NK-92 treated with Interleukin-12 subunit alpha and Interleukin-12 subunit beta, amount 100 ng/mL, for 24 hours (cell line): ENCODE measurements at regions not wholly inside any gene's neighbourhood (a gene's known extent, or its start where the extent isn't known, plus 50 kb on each side); places are given as distances from the start of the nearest gene placed in this dataset.

Experiments used
- DNase-seq: peaks from one replicate; lab custom pipeline; 2025; lab: John Stamatoyannopoulos, UW

GRCh38 chr13:80033951-80034350 lies 307.0 kb downstream of the SPRY2 start:
- no peak for DNase-seq

- no peak for DNase-seq
These were observed 307.6 kb downstream of the SPRY2 start for GRCh38 chr13:80033286-80033685.

- no peak for DNase-seq
These were observed 310.4 kb downstream of the SPRY2 start for GRCh38 chr13:80030491-80030890.

DNA sequence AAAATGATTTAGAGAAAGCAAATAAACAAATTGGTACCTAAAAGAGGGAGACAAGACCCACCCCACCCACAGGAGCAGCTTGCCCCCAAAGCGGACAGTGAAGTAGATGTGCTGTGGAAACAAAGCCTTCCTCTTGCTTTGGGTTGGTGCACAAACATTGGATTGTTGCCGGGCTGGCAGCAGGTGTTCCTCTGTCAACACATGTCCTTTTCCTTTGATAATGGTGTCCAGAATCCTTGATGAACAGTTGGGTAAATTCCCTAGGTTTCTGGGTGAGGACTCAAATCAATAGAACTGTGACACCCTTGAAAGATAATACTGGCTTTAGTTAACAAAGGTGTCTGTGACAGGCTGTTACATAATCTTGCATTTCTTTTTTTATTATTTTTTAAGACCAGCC lies 311.8 kb downstream of the SPRY2 start:
- no peak for DNase-seq

DNA sequence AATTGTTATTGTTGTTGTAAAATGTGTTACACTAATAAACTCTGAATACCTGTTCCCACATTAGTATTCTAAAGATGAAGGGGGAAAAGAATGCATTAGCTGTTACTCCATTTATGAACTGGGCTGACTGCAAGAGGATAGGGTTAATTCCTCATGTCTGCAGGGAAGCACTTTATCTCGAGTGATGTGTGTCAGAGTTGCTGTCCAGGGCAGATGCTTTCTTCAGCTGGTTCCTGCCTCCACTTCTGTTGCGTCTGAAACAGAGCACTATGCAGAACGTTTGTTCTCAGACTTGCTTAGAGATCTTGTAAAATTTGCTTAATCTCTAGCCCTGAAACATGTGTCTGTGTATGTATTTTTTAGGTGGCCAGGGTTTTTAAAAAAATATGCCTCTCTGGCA lies 318.8 kb downstream of the SPRY2 start:
- DNase-seq: no peak

GRCh38 chr13:80012251-80012650 lies 328.7 kb downstream of the SPRY2 start:
- DNase-seq: no peak

DNA sequence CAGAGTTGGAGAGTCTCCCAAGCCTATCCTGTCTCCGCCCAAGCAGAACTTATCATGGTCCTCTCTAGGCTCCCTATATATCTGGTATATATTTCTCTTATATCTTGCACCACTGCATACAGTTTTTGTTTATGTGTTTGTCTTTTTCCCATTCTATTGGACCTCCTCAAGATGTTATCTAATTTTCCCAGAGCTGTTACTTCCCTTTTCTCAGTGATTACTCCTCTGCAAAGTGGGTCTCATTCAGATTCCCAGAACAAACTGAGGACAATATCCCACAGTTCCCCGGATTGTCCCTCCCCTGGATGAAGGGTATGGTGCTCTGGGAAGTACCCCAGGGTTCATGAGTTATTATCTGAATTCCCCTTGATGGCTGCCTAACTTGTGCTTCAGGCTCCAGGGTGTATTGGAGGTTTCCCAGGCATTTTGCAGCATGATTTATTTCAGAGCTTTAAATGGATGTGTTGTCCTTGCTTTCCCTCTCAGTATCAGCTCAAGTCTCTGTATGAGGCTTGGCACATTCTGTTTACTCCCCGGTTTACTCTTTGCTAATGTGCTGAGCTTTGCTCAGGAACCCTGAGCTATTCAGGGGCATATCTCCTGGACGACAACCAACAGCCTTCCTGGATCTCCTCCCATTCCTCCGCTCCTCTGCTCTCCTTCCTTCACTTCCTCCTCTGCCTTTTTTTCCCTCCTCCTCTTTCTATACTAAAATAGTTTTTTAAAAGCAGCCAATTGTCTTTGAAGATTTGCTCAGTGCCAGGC lies 329.3 kb downstream of the SPRY2 start:
- no peak for DNase-seq

DNA sequence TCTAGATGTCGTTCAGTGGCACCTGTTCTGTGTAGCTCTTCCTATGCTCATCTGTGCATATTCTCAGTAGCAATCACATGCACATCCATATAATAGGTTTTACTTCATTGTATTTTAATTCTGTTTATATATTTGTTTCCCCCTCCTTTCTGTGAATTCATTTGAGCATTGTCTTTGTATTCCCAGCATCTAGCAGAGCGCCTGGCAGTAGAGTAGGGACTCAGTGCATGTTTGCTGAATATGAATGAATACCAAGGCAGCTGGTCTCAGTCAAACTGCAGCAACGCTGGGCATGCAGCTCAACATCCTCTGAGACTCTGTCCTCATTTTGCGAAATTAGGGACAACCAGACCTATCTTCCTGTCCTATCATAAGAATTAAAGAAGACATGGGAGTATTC lies 330.1 kb downstream of the SPRY2 start:
- no peak for DNase-seq

- DNase-seq: no peak
These were observed 330.6 kb downstream of the SPRY2 start for GRCh38 chr13:80010286-80010831.

DNA sequence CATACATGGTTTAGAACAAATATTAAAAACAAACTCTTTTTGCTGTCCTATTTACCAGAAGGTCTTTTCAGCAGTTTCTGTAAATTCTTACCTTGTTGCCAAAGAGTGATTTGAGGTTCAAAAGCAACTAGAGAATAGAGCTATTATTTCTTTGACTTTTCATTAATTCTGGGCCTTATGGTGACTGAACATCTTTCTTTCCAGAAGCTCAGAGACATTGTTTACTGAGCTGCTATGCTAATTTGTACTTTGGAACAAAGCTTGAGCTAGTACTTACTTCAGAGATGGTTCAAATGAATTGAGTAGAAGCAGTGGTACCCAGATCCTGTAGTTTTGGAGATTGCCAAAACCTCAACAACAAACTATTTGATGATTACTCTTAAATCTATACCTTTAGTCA lies 331.2 kb downstream of the SPRY2 start:
- DNase-seq: no peak

- DNase-seq: no peak
These were observed 334.0 kb downstream of the SPRY2 start for GRCh38 chr13:80006940-80007339.

DNA sequence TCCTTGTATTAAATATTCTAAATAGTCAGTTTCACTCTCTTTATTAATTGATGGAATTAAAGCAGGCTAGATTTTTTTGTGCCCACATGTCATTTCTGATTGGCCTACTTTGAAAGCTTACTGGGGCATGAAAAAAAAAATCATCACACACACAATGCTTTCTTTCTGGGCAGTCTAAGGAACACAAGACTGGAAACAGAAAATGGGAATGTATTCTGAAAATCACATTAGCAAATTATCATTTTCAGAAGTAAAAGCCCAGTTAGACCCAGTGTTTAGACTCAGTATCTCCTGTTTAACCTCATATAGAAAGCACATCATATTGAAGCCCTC lies 339.4 kb downstream of the SPRY2 start:
- no peak for DNase-seq

DNA sequence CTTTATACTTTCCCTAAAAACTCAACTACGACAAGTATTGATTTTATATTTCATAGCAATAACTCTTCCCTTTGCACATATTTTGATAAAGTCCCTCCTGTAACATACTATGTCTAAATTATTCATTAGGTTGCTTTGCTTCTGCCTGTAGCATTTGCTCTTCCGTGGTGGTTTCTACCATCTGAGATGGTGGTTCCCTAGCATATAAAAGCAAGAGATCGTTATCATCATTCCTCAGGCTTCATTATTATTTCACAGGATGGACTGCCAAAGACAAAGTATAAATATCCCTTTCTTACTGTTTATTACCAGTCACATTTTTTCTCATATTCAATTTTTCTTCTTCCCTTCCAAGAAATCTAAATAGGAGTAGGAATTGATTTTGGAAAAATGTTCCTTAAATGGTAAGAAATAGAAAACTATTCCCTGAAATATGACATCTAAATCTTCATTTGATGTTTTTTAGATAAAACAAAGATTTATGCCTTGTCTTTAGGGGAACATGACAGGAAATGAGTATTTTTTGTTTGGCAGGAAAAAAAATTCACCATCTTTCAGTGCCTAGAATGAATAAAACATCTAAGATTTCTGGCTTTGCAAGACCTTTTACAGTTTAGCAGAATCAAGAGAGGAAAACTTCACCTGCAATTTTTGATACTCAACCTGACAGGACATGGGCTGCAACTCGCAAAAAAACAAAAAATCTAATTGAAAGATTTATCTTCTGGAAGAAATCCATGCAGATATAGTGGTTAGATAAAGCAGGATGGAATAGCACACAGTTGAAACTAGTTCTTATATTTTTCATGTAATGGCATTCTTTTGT lies 340.0 kb downstream of the SPRY2 start:
- no peak for DNase-seq

- no peak for DNase-seq
These were observed 341.3 kb downstream of the SPRY2 start for GRCh38 chr13:79999601-80000000.

GRCh38 chr13:79998381-79998880 lies 342.5 kb downstream of the SPRY2 start:
- DNase-seq: no peak

- no peak for DNase-seq
These were observed 343.7 kb downstream of the SPRY2 start for GRCh38 chr13:79997244-79997643.

DNA sequence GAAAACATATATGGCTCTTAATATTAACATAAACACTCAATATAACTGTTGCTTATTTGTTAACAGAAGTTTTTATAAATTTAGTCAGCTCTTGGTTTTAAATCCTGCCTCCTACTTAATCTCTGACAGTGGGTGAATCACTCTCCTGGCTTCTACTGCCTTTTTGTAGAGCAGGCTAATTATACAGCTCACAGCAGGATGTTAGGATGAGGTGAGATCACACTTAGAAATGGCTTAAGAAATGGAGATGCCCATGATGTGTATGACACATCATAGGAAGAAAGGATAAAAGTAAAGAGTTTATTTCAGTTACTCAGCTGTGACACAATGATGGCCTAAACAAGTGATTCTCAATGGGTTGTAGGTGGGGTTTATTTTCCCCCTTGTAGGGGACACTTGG lies 345.6 kb downstream of the SPRY2 start:
- no peak for DNase-seq

- DNase-seq: no peak
These were observed 348.8 kb downstream of the SPRY2 start for GRCh38 chr13:79992111-79992510.

DNA sequence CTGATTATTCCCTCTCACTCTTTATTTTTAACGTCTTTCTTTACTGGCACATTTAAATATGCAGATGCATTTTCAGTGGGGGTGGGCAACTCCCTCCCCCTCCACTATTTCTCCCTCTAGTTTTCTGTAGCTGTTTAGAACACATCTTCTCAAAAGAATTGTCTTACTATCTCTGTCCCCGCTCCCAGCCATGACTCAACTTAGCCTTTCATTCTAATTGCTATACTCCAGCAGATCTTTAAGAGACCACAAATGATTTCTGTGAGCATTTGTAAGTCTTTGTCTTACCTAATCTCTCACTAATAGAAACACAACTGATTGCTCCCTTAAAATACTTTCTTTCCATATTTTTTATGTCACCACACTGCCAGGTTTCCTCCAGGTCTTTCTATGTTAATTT lies 350.9 kb downstream of the SPRY2 start:
- no peak for DNase-seq

- no peak for DNase-seq
These were observed 351.7 kb downstream of the SPRY2 start for GRCh38 chr13:79989217-79989661.

- no peak for DNase-seq
These were observed 352.4 kb downstream of the SPRY2 start for GRCh38 chr13:79988573-79988972.

- no peak for DNase-seq
These were observed 353.2 kb downstream of the SPRY2 start for GRCh38 chr13:79987761-79988160.

GRCh38 chr13:79987323-79987722 lies 353.6 kb downstream of the SPRY2 start:
- no peak for DNase-seq
